ENCODE measurements at regions not wholly inside any gene's neighbourhood (a gene's known extent, or its start where the extent isn't known, plus 50 kb on each side); places are given as distances from the start of the nearest gene placed in this dataset.

- no peak for TF ChIP-seq CTCF (IDR thresholded peaks at IDR 0.05)
- no peak for TF ChIP-seq POLR2AphosphoS5 (IDR thresholded peaks at IDR 0.05; ENCODE audit: insufficient read depth in 1 of 2, low read depth in 1 of 2)
- no peak for TF ChIP-seq POLR2A (IDR thresholded peaks at IDR 0.05)
Measured at GRCh38 chr14:29442696-29443095, 485.0 kb downstream of the PRKD1 start.
